HepG2 (cell line): ENCODE measurements at regions not wholly inside any gene's neighbourhood (a gene's known extent, or its start where the extent isn't known, plus 50 kb on each side); places are given as distances from the start of the nearest gene placed in this dataset.

ENCODE experiments used
- FOXJ3 ChIP-seq: sonication (generic); formaldehyde crosslinking; IDR thresholded peaks from 2 replicates; pipeline ENCODE4 v1.4.0; 2020; ENCODE audit warnings: missing genetic modification reagents, mild to moderate bottlenecking, borderline replicate concordance
- POLR2A ChIP-seq, 2 experiments: IDR thresholded peaks; 2 replicates each; pipeline ENCODE4 v1.6.1; 2011; ENCODE audit warnings: low read depth in 2 of 2, low read length in 2 of 2, mild to moderate bottlenecking in 1 of 2, moderate library complexity in 1 of 2; ENCODE audit not compliant: insufficient read depth in 1 of 2
- SOX6 ChIP-seq, 2 experiments: fragments of 450-650 bp in 1 of 2; sonication (generic) in 1 of 2; formaldehyde crosslinking in 1 of 2; IDR thresholded peaks; 2 replicates each; pipeline versions ENCODE4 v1.4.0 to v1.6.1; 2017 to 2020; ENCODE audit warnings: antibody characterized with exemption in 1 of 2, mild to moderate bottlenecking in 1 of 2, missing genetic modification reagents in 1 of 2
- ZKSCAN1 ChIP-seq: fragments of 150-350 bp; IDR thresholded peaks from 2 replicates; pipeline ENCODE4 v1.6.1; 2014; ENCODE audit warnings: low read length
- ZNF225 ChIP-seq: sonication (generic); formaldehyde crosslinking; IDR thresholded peaks from 2 replicates; pipeline ENCODE4 v1.4.0; 2020; ENCODE audit warnings: mild to moderate bottlenecking, missing genetic modification reagents
- TF ChIP-seq, protein P1 (sequence below): sonication (generic); formaldehyde crosslinking; IDR thresholded peaks from 2 replicates; pipeline ENCODE4 v1.4.0; 2020; ENCODE audit warnings: missing genetic modification reagents
- TF ChIP-seq, protein P2 (sequence below): sonication (generic); formaldehyde crosslinking; IDR thresholded peaks from 2 replicates; pipeline ENCODE4 v1.4.0; 2020; ENCODE audit warnings: missing genetic modification reagents

- TF ChIP-seq ZNF225 (CRISPR knock-in tag): no peak
- TF ChIP-seq, protein P1, sequence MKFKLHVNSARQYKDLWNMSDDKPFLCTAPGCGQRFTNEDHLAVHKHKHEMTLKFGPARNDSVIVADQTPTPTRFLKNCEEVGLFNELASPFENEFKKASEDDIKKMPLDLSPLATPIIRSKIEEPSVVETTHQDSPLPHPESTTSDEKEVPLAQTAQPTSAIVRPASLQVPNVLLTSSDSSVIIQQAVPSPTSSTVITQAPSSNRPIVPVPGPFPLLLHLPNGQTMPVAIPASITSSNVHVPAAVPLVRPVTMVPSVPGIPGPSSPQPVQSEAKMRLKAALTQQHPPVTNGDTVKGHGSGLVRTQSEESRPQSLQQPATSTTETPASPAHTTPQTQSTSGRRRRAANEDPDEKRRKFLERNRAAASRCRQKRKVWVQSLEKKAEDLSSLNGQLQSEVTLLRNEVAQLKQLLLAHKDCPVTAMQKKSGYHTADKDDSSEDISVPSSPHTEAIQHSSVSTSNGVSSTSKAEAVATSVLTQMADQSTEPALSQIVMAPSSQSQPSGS (CRISPR knock-in tag): no peak
- TF ChIP-seq SOX6 (IDR thresholded peaks at IDR 0.05): no peak
- no peak for TF ChIP-seq SOX6 (CRISPR knock-in tag; IDR thresholded peaks at IDR 0.05)
- no peak for TF ChIP-seq ZKSCAN1
- no peak for TF ChIP-seq POLR2A (IDR thresholded peaks at IDR 0.05; ENCODE audit: insufficient read depth in 1 of 2, low read depth in 2 of 2, low read length in 2 of 2)
- no peak for TF ChIP-seq FOXJ3 (CRISPR knock-in tag)
- TF ChIP-seq, protein P2, sequence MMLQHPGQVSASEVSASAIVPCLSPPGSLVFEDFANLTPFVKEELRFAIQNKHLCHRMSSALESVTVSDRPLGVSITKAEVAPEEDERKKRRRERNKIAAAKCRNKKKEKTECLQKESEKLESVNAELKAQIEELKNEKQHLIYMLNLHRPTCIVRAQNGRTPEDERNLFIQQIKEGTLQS: no peak
These were observed 53.6 kb upstream of the SPACA7 start for GRCh38 chr13:112322557-112322956.
